GM12875 (cell line): ENCODE measurements at regions not wholly inside any gene's neighbourhood (a gene's known extent, or its start where the extent isn't known, plus 50 kb on each side); places are given as distances from the start of the nearest gene placed in this dataset.
"Not testable (repeated sequence)": the region's sequence is repeated elsewhere in the genome, so short reads cannot be mapped to it uniquely, and the experiment has no call there.

ENCODE experiments used
- H3K4me3 ChIP-seq: one replicate; pipeline ENCODE4 v1.5.1; 2011; ENCODE audit warnings: low read depth, low read length, control low read depth
- CTCF ChIP-seq: IDR thresholded peaks from 2 replicates; pipeline ENCODE4 v1.5.1; 2011; ENCODE audit warnings: low read depth, mild to moderate bottlenecking, control low read depth, inconsistent platforms, low read length, moderate library complexity, borderline replicate concordance; ENCODE audit not compliant: insufficient read depth

- no peak for TF ChIP-seq CTCF
- H3K4me3 ChIP-seq, result no peak overlapping the region
These were observed 56.0 kb upstream of the RASA1 start for GRCh38 chr5:87211676-87212075.

- not testable (repeated sequence) for H3K4me3 ChIP-seq
These were observed 55.5 kb upstream of the RASA1 start for GRCh38 chr5:87212183-87212582.

GRCh38 chr5:87217480-87217879, 50.2 kb upstream of the RASA1 start:
- H3K4me3 ChIP-seq, result not testable (repeated sequence)
